IMR-90 (cell line): ENCODE measurements at regions not wholly inside any gene's neighbourhood (a gene's known extent, or its start where the extent isn't known, plus 50 kb on each side); places are given as distances from the start of the nearest gene placed in this dataset.

Experiments used
- ATAC-seq: fragments of 200-7000 bp; cut with Tn5 transposase; 2 replicates; pipeline ENCODE4 v1.9.1; 2020; ENCODE audit warnings: low read depth, mild to moderate bottlenecking, moderate library complexity
- BruUV-seq: library from RNA; stranded (reverse); fragments of 400-500 nt; replicated peaks from 2 replicates; lab custom pipeline; 2021; lab: Mats Ljungman, UMichigan
- CTCF ChIA-PET: fragments of 300-600 bp; formaldehyde crosslinking; extraction: SDS; loops from one replicate; lab custom pipeline; 2021; ENCODE audit warnings: antibody characterized with exemption; lab: Yijun Ruan, JAX
- POLR2A ChIA-PET: fragments of 300-600 bp; sonication (Branson Sonifier 250); formaldehyde crosslinking; loops from one replicate; lab custom pipeline; 2022; ENCODE audit warnings: antibody characterized with exemption; ENCODE audit not compliant: unreplicated experiment; lab: Charles Lee
- DNase-seq: peaks from one replicate; pipeline ENCODE4 v3.0.0; 2013
- H2AFZ ChIP-seq: replicated peaks from 2 replicates; pipeline ENCODE3; 2013; ENCODE audit warnings: low read length, mild to moderate bottlenecking; ENCODE audit not compliant: poor library complexity
- H2AK5ac ChIP-seq: 2 replicates; pipeline ENCODE4 v1.6.1; 2013; ENCODE audit warnings: low read depth, low read length, inconsistent platforms
- H2AK9ac ChIP-seq: replicated peaks from 2 replicates; pipeline ENCODE3; 2013; ENCODE audit warnings: mild to moderate bottlenecking, low read depth, low read length, moderate library complexity; ENCODE audit not compliant: poor library complexity
- H2BK120ac ChIP-seq: 2 replicates; pipeline ENCODE4 v1.6.1; 2013; ENCODE audit warnings: low read depth, low read length, inconsistent platforms
- H2BK15ac ChIP-seq: 3 replicates; pipeline ENCODE4 v1.6.1; 2013; ENCODE audit warnings: low read depth, low read length, inconsistent platforms
- H2BK20ac ChIP-seq: 2 replicates; pipeline ENCODE4 v1.6.1; 2013; ENCODE audit warnings: low read depth, mild to moderate bottlenecking, inconsistent platforms, low read length, moderate library complexity
- H2BK5ac ChIP-seq: 2 replicates; pipeline ENCODE4 v1.6.1; 2013; ENCODE audit warnings: mild to moderate bottlenecking, low read depth, low read length, inconsistent platforms; ENCODE audit not compliant: poor library complexity, severe bottlenecking
- H3K14ac ChIP-seq: replicated peaks from 2 replicates; pipeline ENCODE4 v1.6.1; 2013; ENCODE audit warnings: low read depth, low read length, inconsistent platforms
- H3K18ac ChIP-seq: 2 replicates; pipeline ENCODE4 v1.6.1; 2013; ENCODE audit warnings: low read depth, low read length, control low read depth
- H3K23ac ChIP-seq: 2 replicates; pipeline ENCODE4 v1.6.1; 2013; ENCODE audit warnings: low read depth, low read length, inconsistent platforms
- H3K27ac ChIP-seq: 2 replicates; pipeline ENCODE4 v1.5.1; 2013; ENCODE audit warnings: mild to moderate bottlenecking, control low read depth, low read length; ENCODE audit not compliant: insufficient read depth
- H3K27me3 ChIP-seq: 2 replicates; pipeline ENCODE4 v1.6.1; 2013; ENCODE audit warnings: low read length; ENCODE audit not compliant: control insufficient read depth, insufficient read depth
- H3K36me3 ChIP-seq: 2 replicates; pipeline ENCODE4 v1.6.1; 2013; ENCODE audit warnings: low read length, mixed read lengths; ENCODE audit not compliant: control insufficient read depth, insufficient read depth
- H3K4ac ChIP-seq: 2 replicates; pipeline ENCODE4 v1.6.1; 2013; ENCODE audit warnings: low read depth, low read length, inconsistent platforms
- H3K4me1 ChIP-seq: 2 replicates; pipeline ENCODE4 v1.6.1; 2013; ENCODE audit warnings: low read length, mixed read lengths; ENCODE audit not compliant: control insufficient read depth, insufficient read depth
- H3K4me2 ChIP-seq: 2 replicates; pipeline ENCODE4 v1.6.1; 2013; ENCODE audit warnings: low read depth, mild to moderate bottlenecking, control low read depth, low read length, moderate library complexity
- H3K4me3 ChIP-seq: 2 replicates; pipeline ENCODE4 v1.5.1; 2013; ENCODE audit warnings: low read depth, mild to moderate bottlenecking, control low read depth, low read length, moderate library complexity; ENCODE audit not compliant: insufficient read depth
- H3K56ac ChIP-seq: 2 replicates; pipeline ENCODE4 v1.6.1; 2013; ENCODE audit warnings: low read length, inconsistent platforms; ENCODE audit not compliant: insufficient read depth; ENCODE audit errors: extremely low read depth
- H3K79me1 ChIP-seq, 2 experiments: 2 replicates each; pipeline ENCODE4 v1.6.1; 2013; ENCODE audit warnings: low read length in 2 of 2, inconsistent platforms in 1 of 2, low read depth in 1 of 2
- H3K9ac ChIP-seq: 2 replicates; pipeline ENCODE4 v1.6.1; 2013; ENCODE audit warnings: low read depth, low read length, control low read depth
- H3K9me1 ChIP-seq: 2 replicates; pipeline ENCODE4 v1.6.1; 2013; ENCODE audit warnings: low read length, inconsistent platforms; ENCODE audit not compliant: insufficient read depth
- H3K9me3 ChIP-seq: 2 replicates; pipeline ENCODE4 v1.6.1; 2013; ENCODE audit warnings: low read length; ENCODE audit not compliant: control insufficient read depth, insufficient read depth
- H4K20me1 ChIP-seq: 2 replicates; pipeline ENCODE4 v1.6.1; 2013; ENCODE audit warnings: low read length, inconsistent platforms; ENCODE audit not compliant: insufficient read depth
- H4K5ac ChIP-seq: 2 replicates; pipeline ENCODE4 v1.6.1; 2013; ENCODE audit warnings: mild to moderate bottlenecking, low read depth, low read length, control low read depth
- H4K8ac ChIP-seq, 2 experiments: 2 replicates each; pipeline ENCODE4 v1.6.1; 2013; ENCODE audit warnings: low read depth in 2 of 2, low read length in 2 of 2, control low read depth in 1 of 2, inconsistent platforms in 1 of 2
- H4K91ac ChIP-seq: 2 replicates; pipeline ENCODE4 v1.6.1; 2013; ENCODE audit warnings: low read depth, low read length, inconsistent platforms; ENCODE audit not compliant: insufficient read depth
- BHLHE40 ChIP-seq: fragments of 150-350 bp; IDR thresholded peaks from 2 replicates; pipeline ENCODE4 v1.6.1; 2016; ENCODE audit warnings: mild to moderate bottlenecking, low read depth, low read length
- CEBPB ChIP-seq: IDR thresholded peaks from 2 replicates; pipeline ENCODE4 v1.6.1; 2012; ENCODE audit warnings: low read depth, low read length, improper control_type of control experiment
- CHD1 ChIP-seq: IDR thresholded peaks from 2 replicates; pipeline ENCODE4 v1.6.1; 2012; ENCODE audit warnings: low read depth, low read length, improper control_type of control experiment
- CTCF ChIP-seq: conservative IDR thresholded peaks from 2 replicates; pipeline ENCODE4 v1.5.1; 2012; ENCODE audit warnings: mild to moderate bottlenecking, low read depth, low read length, improper control_type of control experiment
- MAFK ChIP-seq: IDR thresholded peaks from 2 replicates; pipeline ENCODE4 v1.6.1; 2012; ENCODE audit warnings: low read depth, low read length, improper control_type of control experiment
- MXI1 ChIP-seq: IDR thresholded peaks from 2 replicates; pipeline ENCODE4 v1.6.1; 2012; ENCODE audit warnings: low read depth, mild to moderate bottlenecking, low read length, moderate library complexity, borderline replicate concordance
- NFE2L2 ChIP-seq: fragments of 150-350 bp; IDR thresholded peaks from 2 replicates; pipeline ENCODE4 v1.6.1; 2016; ENCODE audit warnings: low read depth, mild to moderate bottlenecking, low read length
- RAD21 ChIP-seq: IDR thresholded peaks from 2 replicates; pipeline ENCODE4 v1.6.1; 2012; ENCODE audit warnings: low read length, improper control_type of control experiment
- RCOR1 ChIP-seq: IDR thresholded peaks from 2 replicates; pipeline ENCODE4 v1.6.1; 2012; ENCODE audit warnings: mild to moderate bottlenecking, low read length, improper control_type of control experiment; ENCODE audit not compliant: insufficient replicate concordance
- RFX5 ChIP-seq: IDR thresholded peaks from 2 replicates; pipeline ENCODE4 v1.8.0; 2012; ENCODE audit warnings: low read depth, mild to moderate bottlenecking, low read length, moderate library complexity
- SMC3 ChIP-seq: fragments of 150-350 bp; IDR thresholded peaks from 2 replicates; pipeline ENCODE4 v1.6.1; 2016; ENCODE audit warnings: low read depth, mild to moderate bottlenecking, antibody characterized with exemption, low read length, moderate library complexity
- USF2 ChIP-seq: fragments of 150-350 bp; IDR thresholded peaks from 2 replicates; pipeline ENCODE4 v1.6.1; 2017; ENCODE audit warnings: mild to moderate bottlenecking, antibody characterized with exemption, low read length, low read depth
- WGBS, 2 experiments: methylation state at CpG; one replicate each; pipeline versions ENCODE4 v1.1.5 to v1.1.7; 2013; ENCODE audit warnings: missing lambda C conversion rate in 2 of 2; ENCODE audit not compliant: insufficient read length in 1 of 2; ENCODE audit errors: extremely low coverage in 2 of 2; 5-methylcytosine and 5-hydroxymethylcytosine counted together
- dilution Hi-C: fragments of 300-500 bp; cut with HindIII; formaldehyde crosslinking; loops from one replicate; pipeline ENCODE4 v1.14.3; 2018; ENCODE audit warnings: low sequenced_read_pairs; ENCODE audit not compliant: unreplicated experiment
- in situ Hi-C: fragments of 300-500 bp; cut with MboI; formaldehyde crosslinking; loops from 3 replicates; pipeline ENCODE4 v1.14.3; 2019; ENCODE audit warnings: low sequenced_read_pairs, inconsistent platforms, mixed read lengths
- intact Hi-C: fragments of 100-400 bp; cut with micrococcal nuclease; formaldehyde crosslinking; loops from 2 replicates; pipeline ENCODE4 v1.10.0; 2022

GRCh38 chr5:166595274-166595951 is 1696.0 kb upstream of the WWC1 start:
- no peak overlapping the region for H3K27ac ChIP-seq
- H4K91ac ChIP-seq: no peak overlapping the region
- no peak overlapping the region for H2AK9ac ChIP-seq
- H3K18ac ChIP-seq: no peak overlapping the region
- H3K14ac ChIP-seq: no peak overlapping the region
- dilution Hi-C loops: no loop called here
- H3K4me3 ChIP-seq: no peak overlapping the region
- no peak overlapping the region for H2BK20ac ChIP-seq
- ChIA-PET POLR2A (no interaction called here), CTCF (no interaction called here)
- H3K23ac ChIP-seq: no peak overlapping the region
- TF ChIP-seq BHLHE40 (no peak), CTCF (no peak), RFX5 (no peak), RAD21 (no peak), MXI1 (no peak), NFE2L2 (no peak), USF2 (no peak), SMC3 (no peak), MAFK (no peak), CEBPB (no peak), CHD1 (no peak), RCOR1 (no peak)
- no peaks in the 10 kb centered on the region for H3K36me3 ChIP-seq
- no peak overlapping the region for H2AFZ ChIP-seq
- no peaks in the 10 kb centered on the region for H3K27me3 ChIP-seq
- no peaks in the 10 kb centered on the region for H4K20me1 ChIP-seq
- H2BK5ac ChIP-seq: no peak overlapping the region
- no peak overlapping the region for H3K9ac ChIP-seq
- in situ Hi-C loops: no loop called here
- no peak overlapping the region for H3K56ac ChIP-seq
- peaks cover 11% of the 10 kb centered on the region for H3K9me3 ChIP-seq
- no peaks in the 10 kb centered on the region for H3K9me1 ChIP-seq
- WGBS, 2 experiments: no CpG with 5 or more reads among the region's 7 CpGs
- no peak overlapping the region for H3K4ac ChIP-seq
- no TSS peak for BruUV-seq
- DNase-seq (no peak), ATAC-seq (no peak)
- intact Hi-C loops: no loop called here
- no peaks in the 10 kb centered on the region for H3K4me1 ChIP-seq
- no peak overlapping the region for H2BK15ac ChIP-seq
- H2BK120ac ChIP-seq: no peak overlapping the region
- H3K79me1 ChIP-seq: no peaks in the 10 kb centered on the region
- no peak overlapping the region for H4K8ac ChIP-seq
- H2AK5ac ChIP-seq: no peak overlapping the region
- H3K4me2 ChIP-seq: no peak overlapping the region
- no peak overlapping the region for H4K5ac ChIP-seq
